ENCODE measurements at regions not wholly inside any gene's neighbourhood (a gene's known extent, or its start where the extent isn't known, plus 50 kb on each side); places are given as distances from the start of the nearest gene placed in this dataset.

DNA sequence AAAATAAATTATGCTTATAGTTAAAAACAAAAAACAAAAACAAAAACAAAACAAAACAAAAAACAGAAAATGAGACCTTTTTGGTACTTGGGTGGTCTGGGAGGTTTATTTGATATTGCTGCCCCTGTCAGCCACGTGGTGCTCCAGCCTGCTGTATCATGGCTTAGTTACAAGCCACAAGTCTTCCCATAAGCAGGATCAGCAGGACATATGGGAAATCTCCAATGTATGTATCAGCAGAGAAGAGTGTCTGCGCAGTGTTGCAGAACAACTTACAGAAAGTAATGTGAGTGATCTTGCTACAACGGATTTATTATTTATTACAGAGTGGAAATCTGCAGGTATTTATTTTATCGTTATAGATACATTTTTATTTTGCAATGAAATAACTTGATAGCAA lies 423.0 kb upstream of the TMPRSS15 start:
- TF ChIP-seq, protein P1, sequence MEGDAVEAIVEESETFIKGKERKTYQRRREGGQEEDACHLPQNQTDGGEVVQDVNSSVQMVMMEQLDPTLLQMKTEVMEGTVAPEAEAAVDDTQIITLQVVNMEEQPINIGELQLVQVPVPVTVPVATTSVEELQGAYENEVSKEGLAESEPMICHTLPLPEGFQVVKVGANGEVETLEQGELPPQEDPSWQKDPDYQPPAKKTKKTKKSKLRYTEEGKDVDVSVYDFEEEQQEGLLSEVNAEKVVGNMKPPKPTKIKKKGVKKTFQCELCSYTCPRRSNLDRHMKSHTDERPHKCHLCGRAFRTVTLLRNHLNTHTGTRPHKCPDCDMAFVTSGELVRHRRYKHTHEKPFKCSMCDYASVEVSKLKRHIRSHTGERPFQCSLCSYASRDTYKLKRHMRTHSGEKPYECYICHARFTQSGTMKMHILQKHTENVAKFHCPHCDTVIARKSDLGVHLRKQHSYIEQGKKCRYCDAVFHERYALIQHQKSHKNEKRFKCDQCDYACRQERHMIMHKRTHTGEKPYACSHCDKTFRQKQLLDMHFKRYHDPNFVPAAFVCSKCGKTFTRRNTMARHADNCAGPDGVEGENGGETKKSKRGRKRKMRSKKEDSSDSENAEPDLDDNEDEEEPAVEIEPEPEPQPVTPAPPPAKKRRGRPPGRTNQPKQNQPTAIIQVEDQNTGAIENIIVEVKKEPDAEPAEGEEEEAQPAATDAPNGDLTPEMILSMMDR (conservative IDR thresholded peaks at IDR 0.05 in 1 of 2, IDR thresholded peaks at IDR 0.05 in 1 of 2; ENCODE audit: extremely low read depth in 1 of 2, insufficient read depth in 1 of 2, low read depth in 1 of 2, low read length in 2 of 2) = no peak
- no peak for TF ChIP-seq EZH2 (IDR thresholded peaks at IDR 0.05; ENCODE audit: borderline replicate concordance, low read length)

Measured in mammary epithelial cell (primary cell).